Smooth muscle cell (in vitro differentiated cells): ENCODE measurements at regions not wholly inside any gene's neighbourhood (a gene's known extent, or its start where the extent isn't known, plus 50 kb on each side); places are given as distances from the start of the nearest gene placed in this dataset.

Experiments used
- DNase-seq: peaks from one replicate; lab custom pipeline; 2025; ENCODE audit not compliant: unreplicated experiment; lab: John Stamatoyannopoulos, UW
- H2AFZ ChIP-seq: fragments of 200-600 bp; sonication (generic); 2 replicates; pipeline ENCODE4 v1.6.0; 2016; ENCODE audit warnings: antibody characterized with exemption, low read depth, mild to moderate bottlenecking
- H3F3A ChIP-seq: fragments of 200-600 bp; sonication (generic); 2 replicates; pipeline ENCODE4 v1.6.0; 2017; ENCODE audit warnings: antibody characterized with exemption, low read depth
- H3K27ac ChIP-seq: fragments of 200-600 bp; sonication (generic); 2 replicates; pipeline ENCODE4 v1.5.1; 2016; ENCODE audit warnings: low read depth, mild to moderate bottlenecking
- H3K27me3 ChIP-seq: fragments of 200-600 bp; sonication (generic); 2 replicates; pipeline ENCODE4 v1.6.1; 2016; ENCODE audit warnings: low read depth, mild to moderate bottlenecking
- H3K36me3 ChIP-seq: fragments of 200-600 bp; sonication (generic); 2 replicates; pipeline ENCODE4 v1.5.1; 2016; ENCODE audit warnings: low read depth
- H3K4me1 ChIP-seq: fragments of 200-600 bp; sonication (generic); 2 replicates; pipeline ENCODE4 v1.5.1; 2016; ENCODE audit warnings: low read depth
- H3K4me2 ChIP-seq: fragments of 200-600 bp; sonication (generic); 2 replicates; pipeline ENCODE4 v1.6.0; 2016; ENCODE audit warnings: mild to moderate bottlenecking
- H3K4me3 ChIP-seq: fragments of 200-600 bp; sonication (generic); 2 replicates; pipeline ENCODE4 v1.5.1; 2016; ENCODE audit warnings: mild to moderate bottlenecking
- H3K79me2 ChIP-seq: fragments of 200-600 bp; sonication (generic); 2 replicates; pipeline ENCODE4 v1.6.0; 2016; ENCODE audit warnings: low read depth, mild to moderate bottlenecking
- H3K9ac ChIP-seq: fragments of 200-600 bp; sonication (generic); 2 replicates; pipeline ENCODE4 v1.6.0; 2016; ENCODE audit warnings: low read depth
- H3K9me3 ChIP-seq: fragments of 200-600 bp; sonication (generic); replicated peaks from 2 replicates; pipeline ENCODE4 v1.5.1; 2016; ENCODE audit warnings: low read depth
- H4K20me1 ChIP-seq: fragments of 200-600 bp; sonication (generic); 2 replicates; pipeline ENCODE4 v1.6.0; 2016; ENCODE audit warnings: low read depth
- CTCF ChIP-seq: fragments of 200-600 bp; sonication (generic); IDR thresholded peaks from 2 replicates; pipeline ENCODE4 v1.5.1; 2017; ENCODE audit warnings: borderline replicate concordance, mild to moderate bottlenecking, antibody characterized with exemption; ENCODE audit not compliant: insufficient read depth, poor library complexity, severe bottlenecking
- WGBS: methylation state at CpG from one replicate; pipeline ENCODE4 v1.1.7; 2016; ENCODE audit warnings: low lambda C conversion rate; 5-methylcytosine and 5-hydroxymethylcytosine counted together

- TF ChIP-seq CTCF = no peak
- peak overlapping the region; percentile 32 for H3K4me2 ChIP-seq
- no peaks in the 10 kb centered on the region for H3K27me3 ChIP-seq
Measured at GRCh38 chr6:147983581-147984366, 358.9 kb upstream of the SASH1 start.

GRCh38 chr6:147986846-147987245 is 355.8 kb upstream of the SASH1 start:
- Histone ChIP-seq H3K9me3 (no peaks in the 10 kb centered on the region), H3K4me1 (no peaks in the 10 kb centered on the region), H3K4me2 (no peak overlapping the region), H2AFZ (no peak overlapping the region), H3F3A (no peaks in the 10 kb centered on the region), H3K27ac (no peak overlapping the region), H4K20me1 (no peaks in the 10 kb centered on the region), H3K27me3 (no peaks in the 10 kb centered on the region), H3K9ac (no peak overlapping the region), H3K36me3 (no peaks in the 10 kb centered on the region), H3K4me3 (no peak overlapping the region), H3K79me2 (no peaks in the 10 kb centered on the region)
- TF ChIP-seq CTCF = no peak
- 41% methylated on average over 3 of the region's 3 CpGs for WGBS
- DNase-seq = no peak

More at GRCh38 chr6:147983581-147984366, 358.9 kb upstream of the SASH1 start:
- H3K9me3 ChIP-seq = no peaks in the 10 kb centered on the region
- WGBS = 56% methylated on average over 6 of the region's 6 CpGs
- H3K27ac ChIP-seq = no peak overlapping the region
- no peaks in the 10 kb centered on the region for H3K79me2 ChIP-seq
- H3F3A ChIP-seq = no peaks in the 10 kb centered on the region
- H3K4me3 ChIP-seq = no peak overlapping the region
- H3K9ac ChIP-seq = no peak overlapping the region
- no peak for DNase-seq
- H2AFZ ChIP-seq = no peak overlapping the region
- no peaks in the 10 kb centered on the region for H3K4me1 ChIP-seq
- no peaks in the 10 kb centered on the region for H4K20me1 ChIP-seq
- H3K36me3 ChIP-seq = no peaks in the 10 kb centered on the region

GRCh38 chr6:147990159-147990558 is 352.5 kb upstream of the SASH1 start:
- Histone ChIP-seq H2AFZ (no peak overlapping the region), H3K9ac (no peak overlapping the region), H3K4me2 (no peak overlapping the region), H3K27me3 (no peaks in the 10 kb centered on the region), H3K4me1 (no peaks in the 10 kb centered on the region), H3K4me3 (no peak overlapping the region), H4K20me1 (no peaks in the 10 kb centered on the region), H3K9me3 (no peaks in the 10 kb centered on the region), H3K79me2 (no peaks in the 10 kb centered on the region), H3F3A (no peaks in the 10 kb centered on the region), H3K27ac (no peak overlapping the region), H3K36me3 (no peaks in the 10 kb centered on the region)
- no peak for DNase-seq
- 100% methylated on average over 2 of the region's 2 CpGs for WGBS
- no peak for TF ChIP-seq CTCF

GRCh38 chr6:147991961-147992360 is 350.7 kb upstream of the SASH1 start:
- Histone ChIP-seq H4K20me1 (no peaks in the 10 kb centered on the region), H3K36me3 (no peaks in the 10 kb centered on the region), H3K79me2 (no peaks in the 10 kb centered on the region), H3K4me1 (no peaks in the 10 kb centered on the region), H3K27ac (no peak overlapping the region), H3K4me2 (no peak overlapping the region), H3K9ac (no peak overlapping the region), H3K9me3 (no peaks in the 10 kb centered on the region), H3K27me3 (no peaks in the 10 kb centered on the region), H2AFZ (no peak overlapping the region), H3F3A (no peaks in the 10 kb centered on the region), H3K4me3 (no peak overlapping the region)
- no peak for DNase-seq
- 63% methylated on average over 3 of the region's 3 CpGs for WGBS
- no peak for TF ChIP-seq CTCF
